OCI-LY7 (cell line): ENCODE measurements at regions not wholly inside any gene's neighbourhood (a gene's known extent, or its start where the extent isn't known, plus 50 kb on each side); places are given as distances from the start of the nearest gene placed in this dataset.

Experiments used
- BruUV-seq: library from RNA; stranded (reverse); fragments of 400-500 nt; replicated peaks from 2 replicates; lab custom pipeline; 2021; lab: Mats Ljungman, UMichigan
- CTCF ChIA-PET: fragments of 300-600 bp; sonication (Branson Sonifier 250); formaldehyde crosslinking; loops from one replicate; lab custom pipeline; 2022; ENCODE audit warnings: antibody characterized with exemption; ENCODE audit not compliant: unreplicated experiment; lab: Charles Lee
- POLR2A ChIA-PET: fragments of 300-600 bp; sonication (Branson Sonifier 250); formaldehyde crosslinking; loops from one replicate; lab custom pipeline; 2022; ENCODE audit warnings: antibody characterized with exemption; lab: Charles Lee
- DNase-seq: peaks from one replicate; pipeline ENCODE4 v3.0.0-alpha.2; 2015; ENCODE audit warnings: low spot score
- H2AFZ ChIP-seq: fragments of 200-600 bp; sonication (generic), shearing (Covaris generic); 2 replicates; pipeline ENCODE4 v1.6.1; 2014; ENCODE audit warnings: mild to moderate bottlenecking, antibody characterized with exemption, low read length, moderate library complexity
- H3K27ac ChIP-seq: fragments of 200-600 bp; sonication (generic); 2 replicates; pipeline ENCODE4 v1.5.1; 2014; ENCODE audit warnings: mixed run types, low read depth, mild to moderate bottlenecking, moderate library complexity, low read length, inconsistent platforms; ENCODE audit not compliant: poor library complexity, severe bottlenecking
- H3K36me3 ChIP-seq: fragments of 200-600 bp; sonication (generic); 2 replicates; pipeline ENCODE4 v1.6.1; 2014; ENCODE audit warnings: mild to moderate bottlenecking, antibody characterized with exemption, low read length, moderate library complexity, mixed read lengths; ENCODE audit not compliant: insufficient read depth
- H3K4me1 ChIP-seq: fragments of 200-600 bp; sonication (generic); 2 replicates; pipeline ENCODE4 v1.5.1; 2014; ENCODE audit warnings: mild to moderate bottlenecking, low read length; ENCODE audit not compliant: insufficient read depth, poor library complexity, severe bottlenecking
- H3K4me2 ChIP-seq: fragments of 200-600 bp; sonication (generic); 2 replicates; pipeline ENCODE4 v1.6.1; 2014; ENCODE audit warnings: mild to moderate bottlenecking, low read length
- H3K4me3 ChIP-seq: fragments of 200-600 bp; sonication (generic); 2 replicates; pipeline ENCODE4 v1.5.1; 2014; ENCODE audit warnings: mild to moderate bottlenecking, low read depth, low read length; ENCODE audit not compliant: poor library complexity, severe bottlenecking
- H3K79me2 ChIP-seq: fragments of 200-600 bp; sonication (generic); 2 replicates; pipeline ENCODE4 v1.6.1; 2016; ENCODE audit warnings: low read depth, mild to moderate bottlenecking, low read length, moderate library complexity, mixed read lengths; ENCODE audit not compliant: insufficient read depth
- H3K9me2 ChIP-seq: fragments of 200-600 bp; sonication (generic); 2 replicates; pipeline ENCODE4 v1.6.1; 2016; ENCODE audit warnings: mild to moderate bottlenecking, low read length, mixed read lengths; ENCODE audit not compliant: insufficient read depth
- H3K9me3 ChIP-seq: fragments of 200-600 bp; sonication (generic); 2 replicates; pipeline ENCODE4 v1.6.1; 2014; ENCODE audit warnings: mild to moderate bottlenecking, mixed run types, low read length, mixed read lengths
- H4K20me1 ChIP-seq: fragments of 200-600 bp; sonication (generic); 2 replicates; pipeline ENCODE4 v1.6.1; 2014; ENCODE audit warnings: mild to moderate bottlenecking, antibody characterized with exemption, low read length, moderate library complexity, mixed read lengths; ENCODE audit not compliant: insufficient read depth
- CTCF ChIP-seq: fragments of 200-600 bp; sonication (generic); conservative IDR thresholded peaks from 2 replicates; pipeline ENCODE4 v1.5.1; 2014; ENCODE audit warnings: mild to moderate bottlenecking, antibody characterized with exemption, low read length, moderate library complexity, mixed read lengths
- EZH2phosphoT487 ChIP-seq: fragments of 200-600 bp; sonication (generic); IDR thresholded peaks from 2 replicates; pipeline ENCODE4 v1.6.1; 2018; ENCODE audit warnings: low read depth, borderline replicate concordance, mild to moderate bottlenecking, mixed run types, antibody characterized with exemption, low read length, moderate library complexity, mixed read lengths
- intact Hi-C: fragments of 100-400 bp; cut with micrococcal nuclease; formaldehyde crosslinking; loops from one replicate; pipeline ENCODE4 v1.10.0; 2022; ENCODE audit not compliant: unreplicated experiment

- no TSS peak for BruUV-seq
- Histone ChIP-seq H3K4me2 (no peak overlapping the region), H3K4me3 (no peak overlapping the region), H3K4me1 (no peaks in the 10 kb centered on the region), H3K9me3 (no peaks in the 10 kb centered on the region), H2AFZ (no peak overlapping the region), H3K36me3 (no peaks in the 10 kb centered on the region), H3K79me2 (no peaks in the 10 kb centered on the region), H3K27ac (no peak overlapping the region), H4K20me1 (no peaks in the 10 kb centered on the region), H3K9me2 (no peaks in the 10 kb centered on the region)
- POLR2A ChIA-PET: no interaction called here
- CTCF ChIA-PET: no interaction called here
- TF ChIP-seq EZH2phosphoT487 (no peak), CTCF (no peak)
- intact Hi-C loops: no loop called here
- no peak for DNase-seq
These were observed 172.2 kb downstream of the SUCLG1 start for GRCh38 chr2:84286878-84287277.

DNA sequence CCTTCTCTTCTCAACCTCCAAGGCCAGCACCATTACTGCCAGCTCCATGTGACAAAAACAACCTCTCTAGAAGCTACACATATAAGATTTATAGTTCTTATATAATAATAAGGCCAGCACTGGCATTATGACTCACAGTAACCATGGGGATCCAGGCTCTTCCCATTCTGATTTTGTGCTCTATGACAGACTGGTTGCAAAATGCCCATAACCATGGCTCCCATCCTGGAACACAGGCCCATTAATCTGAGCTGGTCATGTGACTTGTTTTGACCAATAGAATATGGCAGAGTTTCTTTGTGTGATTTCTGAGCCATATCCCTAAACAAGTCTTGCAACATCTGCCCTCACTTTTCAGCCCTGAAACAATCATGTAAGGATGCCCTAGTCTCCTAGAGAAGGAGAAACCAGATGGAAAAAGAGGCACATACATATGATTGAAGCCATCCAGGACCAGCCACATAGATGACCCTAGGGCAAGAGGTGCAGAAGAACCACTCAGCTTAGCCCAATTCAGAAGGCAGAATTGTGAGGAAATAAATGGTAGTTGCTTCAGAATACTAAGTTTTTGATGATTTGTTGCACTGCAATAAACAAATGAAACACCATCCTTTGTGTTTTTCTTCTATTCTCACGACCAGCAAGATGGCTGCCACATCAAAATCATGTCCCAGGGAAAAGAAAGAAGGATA lies 173.9 kb downstream of the SUCLG1 start:
- H3K4me2 ChIP-seq: no peak overlapping the region
- H2AFZ ChIP-seq: no peak overlapping the region
- intact Hi-C loops: no loop called here
- no TSS peak for BruUV-seq
- H3K27ac ChIP-seq: no peak overlapping the region
- no peaks in the 10 kb centered on the region for H4K20me1 ChIP-seq
- H3K9me3 ChIP-seq: no peaks in the 10 kb centered on the region
- no peaks in the 10 kb centered on the region for H3K79me2 ChIP-seq
- CTCF ChIA-PET: interaction anchor here (0.6 kb wide), 1 partner anchor 187 kb away, joined by 3 read pairs; no protein-coding TSS in a partner anchor
- DNase-seq: no peak
- no peaks in the 10 kb centered on the region for H3K9me2 ChIP-seq
- TF ChIP-seq EZH2phosphoT487: no peak
- no peak for TF ChIP-seq CTCF
- no peak overlapping the region for H3K4me3 ChIP-seq
- no peaks in the 10 kb centered on the region for H3K4me1 ChIP-seq
- H3K36me3 ChIP-seq: no peaks in the 10 kb centered on the region
- POLR2A ChIA-PET: no interaction called here

- DNase-seq: no peak
- Histone ChIP-seq H3K4me2 (no peak overlapping the region), H2AFZ (no peak overlapping the region), H3K9me3 (no peaks in the 10 kb centered on the region), H3K79me2 (no peaks in the 10 kb centered on the region), H3K36me3 (no peaks in the 10 kb centered on the region), H3K9me2 (no peaks in the 10 kb centered on the region), H3K27ac (no peak overlapping the region), H4K20me1 (no peaks in the 10 kb centered on the region), H3K4me3 (no peak overlapping the region), H3K4me1 (no peaks in the 10 kb centered on the region)
- BruUV-seq: no TSS peak
- intact Hi-C loops: no loop called here
- CTCF ChIA-PET: no interaction called here
- no peak for TF ChIP-seq CTCF
- no peak for TF ChIP-seq EZH2phosphoT487
- POLR2A ChIA-PET: no interaction called here
These were observed 175.6 kb downstream of the SUCLG1 start for GRCh38 chr2:84283506-84283905.
